ENCODE measurements at regions not wholly inside any gene's neighbourhood (a gene's known extent, or its start where the extent isn't known, plus 50 kb on each side); places are given as distances from the start of the nearest gene placed in this dataset.

DNA sequence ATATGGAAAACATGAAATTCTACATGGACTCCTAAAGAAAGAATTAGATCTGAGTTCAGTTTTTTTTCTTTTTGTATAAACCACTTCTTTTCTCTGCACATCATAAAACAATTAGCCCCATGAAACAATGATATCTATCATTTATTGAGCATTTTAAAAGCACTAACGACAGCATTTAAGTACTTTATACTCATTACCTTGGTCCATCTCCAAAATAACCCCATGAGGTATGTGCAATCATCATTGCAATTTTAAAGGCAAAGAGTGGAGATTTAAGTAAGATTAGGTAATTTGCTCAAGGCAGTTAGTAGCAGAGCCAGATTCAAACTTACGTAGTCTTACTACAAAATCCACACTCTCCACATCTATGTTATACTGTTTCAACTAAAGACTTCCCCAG lies 177.7 kb upstream of the RAG2 start:
- Histone ChIP-seq H4K20me1 (ENCODE audit: insufficient read depth) (no peaks in the 10 kb centered on the region), H3K9ac (ENCODE audit: low read length) (no peak overlapping the region), H3K4me1 (ENCODE audit: control insufficient read depth in 1 of 2, insufficient read depth in 2 of 2, low read length in 2 of 2) (no peaks in the 10 kb centered on the region), H3K27me3 (ENCODE audit: insufficient read depth, low read length) (no peaks in the 10 kb centered on the region; the same call in 1 of the 2 replicates), H3K4me3 (replicated peaks in 1 of 2; ENCODE audit: low read depth in 1 of 2, low read length in 2 of 2) (no peak overlapping the region), H3K9me3 (ENCODE audit: control insufficient read depth in 1 of 2, insufficient read depth in 1 of 2, low read depth in 1 of 2, low read length in 2 of 2) (no peaks in the 10 kb centered on the region), H2AFZ (ENCODE audit: low read depth, low read length, poor library complexity, severe bottlenecking) (no peak overlapping the region), H3K79me2 (ENCODE audit: insufficient read depth, low read length) (no peaks in the 10 kb centered on the region), H3K9me2 (ENCODE audit: insufficient read depth) (no peaks in the 10 kb centered on the region), H3K27ac (ENCODE audit: low read depth, low read length) (no peak overlapping the region), H3K4me2 (ENCODE audit: low read length) (no peak overlapping the region), H3K36me3 (ENCODE audit: control insufficient read depth in 1 of 2, insufficient read depth in 2 of 2, low read length in 2 of 2) (no peaks in the 10 kb centered on the region)
- ATAC-seq (no peak), DNase-seq (ENCODE audit: low read depth, low spot score) (no peak)
- intact Hi-C loops (cut with micrococcal nuclease): no loop called here
- ChIA-PET CTCF (no interaction called here), POLR2A (no interaction called here), RAD21 (ENCODE audit: low non-redundant PET in 1 of 2, low total read pairs in 2 of 2, uncharacterized antibody in 2 of 2, unreplicated experiment in 2 of 2) (no interaction called here)
- TF ChIP-seq ZFX (IDR thresholded peaks at IDR 0.05): no peak
- TF ChIP-seq FOSL1 (IDR thresholded peaks at IDR 0.05; ENCODE audit: low read depth): no peak
- TF ChIP-seq EZH2phosphoT487 (IDR thresholded peaks at IDR 0.05; ENCODE audit: borderline replicate concordance): no peak
- TF ChIP-seq ZNF274 (IDR thresholded peaks at IDR 0.05; ENCODE audit: low read depth, low read length): no peak
- TF ChIP-seq SIN3A (IDR thresholded peaks at IDR 0.05; ENCODE audit: low read depth): no peak
- TF ChIP-seq, protein P1, sequence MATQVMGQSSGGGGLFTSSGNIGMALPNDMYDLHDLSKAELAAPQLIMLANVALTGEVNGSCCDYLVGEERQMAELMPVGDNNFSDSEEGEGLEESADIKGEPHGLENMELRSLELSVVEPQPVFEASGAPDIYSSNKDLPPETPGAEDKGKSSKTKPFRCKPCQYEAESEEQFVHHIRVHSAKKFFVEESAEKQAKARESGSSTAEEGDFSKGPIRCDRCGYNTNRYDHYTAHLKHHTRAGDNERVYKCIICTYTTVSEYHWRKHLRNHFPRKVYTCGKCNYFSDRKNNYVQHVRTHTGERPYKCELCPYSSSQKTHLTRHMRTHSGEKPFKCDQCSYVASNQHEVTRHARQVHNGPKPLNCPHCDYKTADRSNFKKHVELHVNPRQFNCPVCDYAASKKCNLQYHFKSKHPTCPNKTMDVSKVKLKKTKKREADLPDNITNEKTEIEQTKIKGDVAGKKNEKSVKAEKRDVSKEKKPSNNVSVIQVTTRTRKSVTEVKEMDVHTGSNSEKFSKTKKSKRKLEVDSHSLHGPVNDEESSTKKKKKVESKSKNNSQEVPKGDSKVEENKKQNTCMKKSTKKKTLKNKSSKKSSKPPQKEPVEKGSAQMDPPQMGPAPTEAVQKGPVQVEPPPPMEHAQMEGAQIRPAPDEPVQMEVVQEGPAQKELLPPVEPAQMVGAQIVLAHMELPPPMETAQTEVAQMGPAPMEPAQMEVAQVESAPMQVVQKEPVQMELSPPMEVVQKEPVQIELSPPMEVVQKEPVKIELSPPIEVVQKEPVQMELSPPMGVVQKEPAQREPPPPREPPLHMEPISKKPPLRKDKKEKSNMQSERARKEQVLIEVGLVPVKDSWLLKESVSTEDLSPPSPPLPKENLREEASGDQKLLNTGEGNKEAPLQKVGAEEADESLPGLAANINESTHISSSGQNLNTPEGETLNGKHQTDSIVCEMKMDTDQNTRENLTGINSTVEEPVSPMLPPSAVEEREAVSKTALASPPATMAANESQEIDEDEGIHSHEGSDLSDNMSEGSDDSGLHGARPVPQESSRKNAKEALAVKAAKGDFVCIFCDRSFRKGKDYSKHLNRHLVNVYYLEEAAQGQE (IDR thresholded peaks at IDR 0.05; ENCODE audit: low read depth): no peak
- TF ChIP-seq EZH2 (IDR thresholded peaks at IDR 0.05): no peak
- no peak for TF ChIP-seq SRF (IDR thresholded peaks at IDR 0.05; ENCODE audit: low read depth)
- TF ChIP-seq, protein P2, sequence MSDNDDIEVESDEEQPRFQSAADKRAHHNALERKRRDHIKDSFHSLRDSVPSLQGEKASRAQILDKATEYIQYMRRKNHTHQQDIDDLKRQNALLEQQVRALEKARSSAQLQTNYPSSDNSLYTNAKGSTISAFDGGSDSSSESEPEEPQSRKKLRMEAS (IDR thresholded peaks at IDR 0.05): no peak
- BruUV-seq (replicated peaks): no TSS peak
